ENCODE measurements at regions not wholly inside any gene's neighbourhood (a gene's known extent, or its start where the extent isn't known, plus 50 kb on each side); places are given as distances from the start of the nearest gene placed in this dataset.
A peak's percentile ranks its signal among the peaks of the same experiment; 100 is the strongest.

- H3K4me1 ChIP-seq, result peaks cover 25% of the 10 kb centered on the region
- no peak for TF ChIP-seq CTCF (IDR thresholded peaks at IDR 0.05; ENCODE audit: insufficient read depth in 1 of 2, low read depth in 1 of 2, low read length in 1 of 2, severe bottlenecking in 1 of 2, unreplicated experiment in 1 of 2)
- H3K9me3 Mint-ChIP-seq (ENCODE audit: unreplicated experiment), result peaks cover 14% of the 10 kb centered on the region
- intact Hi-C loops (cut with micrococcal nuclease; ENCODE audit: unreplicated experiment), result no loop called here
- no peak overlapping the region for H3K27ac Mint-ChIP-seq (ENCODE audit: unreplicated experiment)
- CTCF ChIA-PET, result no interaction called here
- no TSS peak for BruUV-seq (replicated peaks)
- H3K36me3 ChIP-seq (ENCODE audit: control insufficient read depth, insufficient read depth, low read length), result no peaks in the 10 kb centered on the region
- DNase-seq, result no peak
- 0 out of 2 replicates have a peak, but pooled peaks cover 4% of the 10 kb centered on the region for H3K9me3 ChIP-seq
- POLR2A ChIA-PET, result no interaction called here
- H3K4me3 ChIP-seq (ENCODE audit: low read depth, low read length), result no peak overlapping the region
- no peaks in the 10 kb centered on the region for H3K36me3 Mint-ChIP-seq (ENCODE audit: insufficient read depth, unreplicated experiment)
- H3K4me3 Mint-ChIP-seq (ENCODE audit: unreplicated experiment), result no peak overlapping the region
- peaks cover 19% of the 10 kb centered on the region for H3K4me1 Mint-ChIP-seq (ENCODE audit: low read depth, unreplicated experiment)
- no peaks in the 10 kb centered on the region for H3K27me3 Mint-ChIP-seq (ENCODE audit: insufficient read depth, unreplicated experiment)
- H3K27me3 ChIP-seq (replicated peaks; ENCODE audit: control insufficient read depth, insufficient read depth, low read length), result no peaks in the 10 kb centered on the region
Measured at GRCh38 chr6:1254326-1254725, 57.6 kb upstream of the FOXQ1 start.

GRCh38 chr6:1253816-1254215, 58.1 kb upstream of the FOXQ1 start:
- H3K36me3 Mint-ChIP-seq (ENCODE audit: insufficient read depth, unreplicated experiment), result no peaks in the 10 kb centered on the region
- Histone ChIP-seq H3K36me3 (ENCODE audit: control insufficient read depth, insufficient read depth, low read length) (no peaks in the 10 kb centered on the region), H3K4me3 (ENCODE audit: low read depth, low read length) (no peak overlapping the region), H3K27me3 (replicated peaks; ENCODE audit: control insufficient read depth, insufficient read depth, low read length) (no peaks in the 10 kb centered on the region), H3K9me3 (peaks cover 9% of the 10 kb centered on the region; the same call in 1 of the 2 replicates), H3K4me1 (peaks cover 25% of the 10 kb centered on the region)
- H3K4me3 Mint-ChIP-seq (ENCODE audit: unreplicated experiment), result no peak overlapping the region
- CTCF ChIA-PET, result no interaction called here
- peaks cover 18% of the 10 kb centered on the region for H3K9me3 Mint-ChIP-seq (ENCODE audit: unreplicated experiment)
- peak overlapping the region; percentile 57 for H3K27ac Mint-ChIP-seq (ENCODE audit: unreplicated experiment)
- DNase-seq, result no peak
- H3K4me1 Mint-ChIP-seq (ENCODE audit: low read depth, unreplicated experiment), result peaks cover 19% of the 10 kb centered on the region
- H3K27me3 Mint-ChIP-seq (ENCODE audit: insufficient read depth, unreplicated experiment), result no peaks in the 10 kb centered on the region
- intact Hi-C loops (cut with micrococcal nuclease; ENCODE audit: unreplicated experiment), result no loop called here
- POLR2A ChIA-PET, result no interaction called here
- BruUV-seq (replicated peaks), result no TSS peak
- no peak for TF ChIP-seq CTCF (IDR thresholded peaks at IDR 0.05; ENCODE audit: insufficient read depth in 1 of 2, low read depth in 1 of 2, low read length in 1 of 2, severe bottlenecking in 1 of 2, unreplicated experiment in 1 of 2)

DNA sequence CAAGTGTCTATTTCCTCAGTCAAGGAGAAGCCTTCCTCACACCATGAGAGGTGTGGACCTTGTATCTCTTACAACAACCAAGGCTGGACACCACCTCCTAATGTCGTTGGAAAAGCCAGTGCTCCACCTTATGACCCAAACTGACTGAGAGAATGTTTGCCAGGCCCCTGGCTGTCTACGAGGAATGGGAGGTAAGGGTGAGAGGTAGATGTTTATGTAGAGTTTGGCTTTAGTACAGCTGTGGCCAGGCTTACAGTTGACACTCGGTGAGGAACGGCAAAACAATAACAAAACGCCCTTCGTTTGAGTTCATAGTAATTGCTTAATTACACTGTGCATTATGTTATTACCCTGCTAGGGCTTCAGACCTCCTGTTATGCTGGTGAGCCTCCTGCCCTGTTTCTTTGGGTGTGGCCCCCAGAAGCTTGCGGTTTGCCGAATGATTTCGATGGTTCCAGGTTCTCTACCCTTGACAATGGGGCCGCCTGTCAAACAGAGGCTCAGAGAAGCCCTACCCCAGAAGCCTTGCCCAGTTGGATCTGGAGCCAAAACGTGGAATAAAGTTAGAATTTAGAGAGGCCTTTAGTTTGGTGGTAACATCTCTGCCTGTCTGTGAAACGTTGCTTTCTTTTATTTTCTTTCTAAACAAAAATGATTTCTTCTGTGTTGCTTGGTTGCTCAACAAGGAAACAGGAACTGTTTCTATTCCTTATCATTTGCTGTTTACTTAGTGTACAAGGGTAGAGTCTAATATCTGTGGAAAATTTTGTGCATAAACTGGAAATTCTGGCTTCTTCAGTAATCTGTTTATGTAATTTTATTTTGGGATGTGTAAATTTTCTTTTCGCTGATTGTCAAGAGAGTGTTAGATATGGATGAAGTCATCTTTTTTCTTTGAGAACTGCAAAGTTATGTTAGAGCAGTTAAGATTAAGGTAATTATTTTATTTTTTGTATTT, 60.4 kb upstream of the FOXQ1 start:
- intact Hi-C loops (cut with micrococcal nuclease; ENCODE audit: unreplicated experiment), result no loop called here
- no peak overlapping the region for H3K4me3 ChIP-seq (ENCODE audit: low read depth, low read length)
- peaks cover 25% of the 10 kb centered on the region for H3K4me1 ChIP-seq
- peaks cover 8% of the 10 kb centered on the region for H3K9me3 Mint-ChIP-seq (ENCODE audit: unreplicated experiment)
- POLR2A ChIA-PET, result no interaction called here
- CTCF ChIA-PET, result no interaction called here
- peaks cover 15% of the 10 kb centered on the region for H3K9me3 ChIP-seq
- no peaks in the 10 kb centered on the region for H3K27me3 ChIP-seq (replicated peaks; ENCODE audit: control insufficient read depth, insufficient read depth, low read length)
- H3K27me3 Mint-ChIP-seq (ENCODE audit: insufficient read depth, unreplicated experiment), result no peaks in the 10 kb centered on the region
- BruUV-seq (replicated peaks), result no TSS peak
- DNase-seq, result no peak
- H3K4me3 Mint-ChIP-seq (ENCODE audit: unreplicated experiment), result no peak overlapping the region
- H3K36me3 Mint-ChIP-seq (ENCODE audit: insufficient read depth, unreplicated experiment), result no peaks in the 10 kb centered on the region
- TF ChIP-seq CTCF (IDR thresholded peaks at IDR 0.05; ENCODE audit: insufficient read depth in 1 of 2, low read depth in 1 of 2, low read length in 1 of 2, severe bottlenecking in 1 of 2, unreplicated experiment in 1 of 2), result no peak
- H3K4me1 Mint-ChIP-seq (ENCODE audit: low read depth, unreplicated experiment), result peaks cover 12% of the 10 kb centered on the region
- H3K27ac Mint-ChIP-seq (ENCODE audit: unreplicated experiment), result peak overlapping the region; percentile 76
- H3K36me3 ChIP-seq (ENCODE audit: control insufficient read depth, insufficient read depth, low read length), result no peaks in the 10 kb centered on the region
